HG02970 (cell line): ENCODE measurements at regions not wholly inside any gene's neighbourhood (a gene's known extent, or its start where the extent isn't known, plus 50 kb on each side); places are given as distances from the start of the nearest gene placed in this dataset.
"Not testable (repeated sequence)": the region's sequence is repeated elsewhere in the genome, so short reads cannot be mapped to it uniquely, and the experiment has no call there.

ENCODE experiments used
- ATAC-seq: cut with Tn5 transposase; IDR thresholded peaks from one replicate; pipeline ENCODE4 v1.9.1; 2021; ENCODE audit warnings: mild to moderate bottlenecking, moderate library complexity, moderate number of reproducible peaks; ENCODE audit not compliant: unreplicated experiment, low FRiP score

DNA sequence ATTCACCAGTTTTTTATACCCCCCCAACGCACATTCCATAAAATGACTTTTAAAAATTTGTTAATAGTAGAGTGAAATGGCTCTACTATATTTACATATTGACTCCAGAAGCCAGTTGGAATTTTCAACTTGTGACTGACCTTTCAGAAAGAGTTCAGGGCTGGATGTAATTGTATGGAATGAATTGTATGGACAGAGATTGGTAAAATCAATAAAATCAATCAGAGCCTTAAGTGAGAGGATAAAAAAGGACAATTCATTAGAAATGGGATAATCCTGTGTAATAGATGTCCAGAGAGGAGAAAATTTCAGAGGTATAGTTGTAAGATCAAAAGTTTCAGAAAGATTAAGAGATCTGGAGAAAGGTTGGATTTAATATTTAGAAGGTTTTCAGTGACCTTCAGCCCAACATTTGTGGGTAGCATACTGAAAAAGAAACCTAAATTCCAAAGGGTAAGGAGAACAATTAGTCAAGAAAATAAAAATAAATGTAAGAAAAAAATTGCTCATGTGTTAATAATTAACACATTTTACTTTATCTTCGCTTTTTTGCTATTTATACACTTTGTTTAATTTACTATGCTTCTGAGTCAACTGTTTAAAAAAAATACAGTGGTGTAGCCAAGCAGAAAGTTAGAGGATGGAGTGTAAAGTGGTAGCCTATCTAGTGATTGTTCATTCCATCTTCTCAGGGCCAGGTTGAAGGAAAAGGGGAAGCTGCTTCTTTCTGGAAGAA, 385.4 kb upstream of the TMEFF2 start:
- no peak for ATAC-seq

DNA sequence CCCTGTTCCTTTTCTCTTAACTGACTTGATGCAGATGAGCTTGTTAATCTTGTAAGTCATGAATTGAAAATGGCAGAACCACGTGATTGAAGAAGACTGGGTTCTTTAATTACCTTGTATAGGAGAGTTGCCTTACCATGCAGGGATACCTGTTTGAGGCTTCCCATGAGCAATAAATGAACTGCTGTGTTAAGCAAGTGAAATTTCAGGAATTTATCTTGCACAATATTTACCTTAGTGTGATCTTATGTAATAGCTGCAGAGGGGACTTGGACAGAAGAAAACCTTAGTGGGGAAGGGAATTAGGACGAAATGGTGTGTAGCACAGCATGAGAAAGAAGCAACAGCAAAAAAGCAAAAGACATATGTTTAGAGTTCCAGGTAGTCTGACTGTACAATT, 384.0 kb upstream of the TMEFF2 start:
- no peak for ATAC-seq

DNA sequence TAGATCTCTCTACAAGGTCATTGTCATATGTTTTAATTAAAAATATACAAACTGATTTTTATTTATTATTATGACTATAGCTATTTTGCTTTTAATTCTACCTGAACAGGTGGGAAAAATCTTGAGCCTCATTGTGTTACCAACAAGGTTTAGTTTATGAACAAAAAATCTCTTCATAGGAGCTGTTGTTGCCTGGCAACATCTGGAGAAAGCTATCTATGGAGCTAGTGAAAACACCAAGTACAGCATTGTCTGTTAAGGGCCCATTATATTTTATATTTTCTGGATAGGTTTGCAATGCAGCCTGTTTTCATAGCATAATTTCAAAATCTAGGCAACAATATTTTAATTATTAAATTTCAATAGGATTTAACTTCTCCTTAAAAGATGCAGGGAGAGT, 383.0 kb upstream of the TMEFF2 start:
- no peak for ATAC-seq

DNA sequence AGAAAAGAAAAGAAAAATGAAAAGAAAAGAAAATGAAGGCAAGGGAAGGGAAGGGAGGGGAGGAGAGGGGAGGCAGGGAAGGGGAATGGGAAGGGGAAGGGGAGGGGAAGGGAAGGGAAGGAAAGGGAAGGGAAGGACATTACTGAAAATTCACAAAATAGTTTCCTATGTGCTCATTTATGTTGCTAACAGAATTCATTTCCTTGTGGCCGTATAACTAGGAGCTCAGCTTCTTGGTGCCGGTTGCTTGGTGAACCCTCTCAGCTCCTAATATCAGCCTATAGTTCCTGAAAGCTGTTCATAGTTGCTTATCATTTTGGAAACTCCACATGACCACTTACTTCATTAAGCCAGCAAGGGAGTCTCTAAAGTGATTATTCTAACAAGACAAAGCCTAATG, 379.8 kb upstream of the TMEFF2 start:
- no peak for ATAC-seq

DNA sequence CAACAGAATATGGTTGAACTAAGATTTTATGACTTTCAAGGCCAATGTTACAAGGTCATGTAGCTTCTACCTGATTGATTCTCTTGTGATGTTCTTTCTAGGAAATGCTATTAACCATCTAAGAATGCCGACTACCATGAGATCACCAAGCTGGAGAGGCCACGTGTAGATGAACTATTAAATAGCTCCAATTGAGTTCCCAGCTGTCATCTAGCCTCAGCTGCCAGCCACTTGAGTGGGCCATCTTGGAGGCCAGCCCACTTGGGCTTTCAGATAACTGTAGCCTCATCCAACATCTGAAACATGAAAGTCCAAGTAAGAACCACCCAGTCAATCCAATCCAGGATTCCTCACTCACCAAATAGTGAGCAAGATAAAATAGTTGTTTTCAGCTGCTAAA, 376.9 kb upstream of the TMEFF2 start:
- ATAC-seq, result no peak

DNA sequence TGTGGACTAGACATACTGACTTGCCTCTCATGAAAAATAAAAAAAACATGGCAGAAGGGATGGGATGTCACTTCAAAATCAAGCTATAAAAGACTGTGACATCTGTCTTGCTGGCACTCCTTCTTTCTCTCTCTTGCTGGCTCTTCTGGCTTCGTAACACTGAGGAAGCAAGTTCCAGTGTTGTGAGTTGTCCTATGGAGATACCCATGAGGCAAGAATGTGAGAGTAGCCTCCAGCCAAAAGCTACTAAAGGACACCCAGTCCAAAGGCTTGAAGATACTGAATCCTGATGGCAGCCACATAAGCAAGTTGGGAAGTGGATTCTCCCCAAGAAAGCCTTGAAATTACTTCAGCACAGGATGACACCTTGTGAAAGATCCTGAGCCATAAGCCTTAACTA, 376.1 kb upstream of the TMEFF2 start:
- ATAC-seq, result no peak

DNA sequence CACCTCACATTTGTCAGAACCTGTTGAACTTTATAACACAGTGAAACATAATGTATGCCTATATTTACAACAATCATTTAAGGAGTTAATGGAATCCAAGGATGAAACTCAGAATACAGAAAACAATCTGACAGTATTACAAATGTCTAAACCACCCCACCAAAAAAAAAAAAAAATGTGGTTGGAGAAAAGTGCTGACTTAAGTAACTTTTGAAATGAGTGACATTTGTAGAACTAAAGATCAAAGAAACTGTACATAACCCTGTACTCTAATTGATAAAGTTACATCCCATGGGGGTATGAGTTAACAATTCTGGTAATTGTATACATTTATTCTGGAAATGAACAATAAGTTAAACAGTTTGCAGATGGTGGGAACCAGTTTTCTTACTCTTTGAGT, 372.1 kb upstream of the TMEFF2 start:
- no peak for ATAC-seq

DNA sequence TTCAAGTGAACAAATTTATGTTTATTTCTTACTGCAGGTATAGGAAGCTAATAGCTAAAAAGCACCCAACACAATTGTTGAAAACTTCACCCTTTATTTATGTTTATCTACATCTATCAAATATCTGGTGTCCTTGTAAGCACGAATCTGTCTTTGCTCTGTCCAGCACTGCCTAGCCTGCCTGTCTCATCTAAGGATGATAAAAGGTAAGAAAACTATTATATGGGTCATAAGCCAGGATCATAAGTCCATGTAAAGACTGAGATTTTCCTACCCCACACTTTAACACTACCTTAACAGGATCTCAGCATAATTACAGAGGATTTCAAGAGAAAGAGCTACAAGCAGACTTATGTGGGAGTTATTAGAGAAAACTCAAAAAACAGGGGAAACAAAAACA, 365.6 kb upstream of the TMEFF2 start:
- ATAC-seq, result no peak

DNA sequence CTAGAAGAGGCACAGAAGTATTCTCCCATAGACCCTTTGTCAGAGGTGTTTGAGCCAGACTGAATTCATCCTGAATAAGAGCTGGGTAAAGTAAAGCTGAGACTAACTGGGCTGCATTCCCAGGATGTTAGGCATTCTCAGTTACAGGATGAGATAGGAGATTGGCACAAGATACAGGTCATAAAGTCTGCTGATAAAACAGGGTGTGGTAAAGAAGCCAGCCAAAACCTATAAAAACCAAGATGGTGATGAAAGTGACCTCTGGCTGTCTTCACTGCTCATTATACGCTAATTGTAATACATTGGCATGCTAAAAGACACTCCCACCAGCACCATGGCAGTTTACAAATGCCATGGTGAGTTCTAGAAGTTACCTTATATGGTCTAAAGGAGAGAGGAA, 364.9 kb upstream of the TMEFF2 start:
- no peak for ATAC-seq

DNA sequence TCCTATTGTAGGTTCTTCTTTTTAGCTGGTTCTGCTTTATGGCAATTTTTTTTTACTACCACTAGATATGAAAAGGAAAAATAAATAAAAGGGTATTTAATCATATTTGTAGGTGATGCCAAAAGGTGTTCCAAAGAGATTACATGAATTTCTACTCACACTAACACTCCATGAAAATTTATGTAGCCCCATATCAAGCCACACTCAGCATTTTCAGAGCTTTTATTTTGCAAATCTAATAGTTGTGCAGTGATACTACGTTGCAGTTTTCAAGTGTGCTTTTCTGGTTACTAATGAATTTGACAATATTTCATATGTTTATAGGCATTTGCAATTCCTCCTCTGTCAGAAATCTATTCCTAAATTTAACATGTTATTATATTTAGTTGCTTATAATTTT, 363.9 kb upstream of the TMEFF2 start:
- ATAC-seq, result no peak

DNA sequence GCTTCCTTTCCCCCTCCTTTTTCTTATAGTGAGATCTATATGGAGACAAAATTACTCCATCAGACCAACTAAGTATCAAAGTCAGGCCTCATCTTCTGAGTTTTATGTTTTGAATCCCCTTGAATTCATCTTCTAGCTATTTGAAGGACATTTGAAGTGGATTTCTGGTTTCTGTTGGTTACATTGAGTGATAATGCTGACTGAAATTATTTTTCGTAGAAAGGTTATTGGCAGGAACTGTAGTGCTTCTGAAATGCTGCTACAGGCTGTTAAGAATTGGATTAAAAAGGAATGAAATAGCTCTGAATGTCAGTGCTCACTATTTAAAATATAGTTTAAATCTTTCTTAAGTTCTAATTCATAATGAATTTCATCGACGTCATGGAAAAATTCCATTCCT, 361.0 kb upstream of the TMEFF2 start:
- no peak for ATAC-seq

DNA sequence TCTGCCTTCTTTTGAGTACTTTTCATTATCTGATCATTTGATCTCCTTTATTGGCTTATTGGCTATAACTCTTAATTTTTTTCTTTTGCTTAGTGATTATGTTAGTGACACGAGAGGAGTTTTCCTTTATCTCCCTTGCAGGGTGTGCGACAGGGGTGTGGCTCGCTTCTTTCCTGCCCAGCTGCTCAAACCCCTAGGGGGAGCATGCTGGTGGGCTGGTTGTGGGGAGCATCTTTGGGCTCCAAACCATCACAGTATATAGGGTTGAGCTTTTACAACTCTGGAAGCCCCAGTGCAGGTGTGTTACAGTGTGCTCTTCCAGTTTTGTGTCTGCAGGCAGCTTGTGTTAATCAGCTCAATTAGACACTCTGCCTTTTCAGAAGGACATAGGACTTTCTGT, 357.0 kb upstream of the TMEFF2 start:
- ATAC-seq, result no peak

DNA sequence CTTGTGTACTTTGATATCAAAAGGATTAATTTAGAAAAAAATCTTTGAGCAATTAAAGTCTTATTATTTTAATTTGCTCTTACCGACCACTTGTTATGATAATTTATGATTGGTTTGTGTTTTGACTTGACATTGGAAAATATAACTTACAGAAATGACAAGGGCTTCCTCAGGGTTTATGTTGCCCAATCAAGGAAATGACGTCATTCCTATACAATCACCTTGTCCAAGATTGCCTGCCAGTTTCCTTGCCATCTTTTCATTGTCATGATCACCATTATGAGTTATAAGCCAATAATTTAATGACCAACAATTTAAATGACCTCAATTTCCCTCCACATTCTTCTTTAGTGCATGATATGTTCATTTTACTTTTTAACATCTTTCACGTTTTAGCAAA, 351.8 kb upstream of the TMEFF2 start:
- ATAC-seq, result no peak

DNA sequence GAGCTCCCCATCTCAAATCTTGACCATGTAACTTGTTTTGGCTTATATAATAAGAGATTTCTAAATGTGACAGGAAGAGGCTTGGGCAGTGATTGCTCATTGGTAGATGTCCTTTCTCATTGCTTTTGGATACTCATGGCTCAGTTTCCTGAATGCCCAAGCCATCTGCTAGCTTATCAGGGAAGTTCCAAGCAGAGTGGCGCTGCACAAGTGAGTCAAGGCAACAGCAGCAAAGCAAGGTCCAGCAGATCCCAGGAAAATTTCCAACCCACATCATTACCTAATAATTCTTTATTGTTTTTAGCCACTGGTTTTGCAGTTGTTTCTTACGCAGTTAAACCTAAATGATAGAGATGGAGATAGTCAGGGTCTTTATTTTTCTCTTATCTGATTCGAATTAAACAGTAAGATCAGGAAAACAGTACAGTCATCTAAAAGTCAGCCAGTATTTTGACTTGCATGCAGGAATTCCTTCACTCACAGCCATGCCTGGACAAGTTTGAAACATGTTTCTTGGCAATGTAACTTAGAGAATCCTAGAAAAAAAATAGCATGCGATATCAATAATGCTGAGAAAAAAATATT, 349.7 kb upstream of the TMEFF2 start:
- ATAC-seq, result no peak

DNA sequence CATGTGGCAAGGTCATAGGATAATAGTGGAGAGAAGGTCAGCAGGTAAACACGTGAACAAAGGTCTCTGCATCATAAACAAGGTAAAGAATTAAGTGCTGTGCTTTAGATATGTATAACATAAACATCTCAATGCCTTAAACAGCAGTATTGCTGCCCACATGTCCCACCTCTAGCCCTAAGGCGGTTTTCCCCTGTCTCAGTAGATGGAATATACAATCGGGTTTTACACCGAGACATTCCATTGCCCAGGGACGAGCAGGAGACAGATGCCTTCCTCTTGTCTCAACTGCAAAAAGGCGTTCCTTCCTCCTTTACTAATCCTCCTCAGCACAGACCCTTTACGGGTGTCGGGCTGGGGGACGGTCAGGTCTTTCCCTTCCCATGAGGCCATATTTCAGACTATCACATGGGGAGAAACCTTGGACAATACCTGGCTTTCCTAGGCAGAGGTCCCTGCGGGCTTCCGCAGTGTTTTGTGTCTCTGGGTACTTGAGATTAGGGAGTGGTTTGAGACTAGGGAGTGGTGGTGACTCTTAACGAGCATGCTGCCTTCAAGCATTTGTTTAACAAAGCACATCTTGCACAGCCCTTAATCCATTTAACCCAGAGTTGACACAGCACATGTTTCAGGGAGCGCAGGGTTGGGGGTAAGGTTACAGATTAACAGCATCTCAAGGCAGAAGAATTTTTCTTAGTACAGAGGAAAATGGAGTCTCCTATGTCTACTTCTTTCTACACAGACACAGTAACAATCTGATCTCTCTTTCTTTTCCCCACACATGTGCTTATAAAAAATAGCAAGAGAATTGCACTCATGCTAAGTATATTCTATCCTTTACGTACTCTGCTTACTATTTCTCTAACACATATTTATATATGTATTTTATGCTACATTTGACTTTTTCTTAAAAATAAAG, 347.7 kb upstream of the TMEFF2 start:
- ATAC-seq, result not testable (repeated sequence)

DNA sequence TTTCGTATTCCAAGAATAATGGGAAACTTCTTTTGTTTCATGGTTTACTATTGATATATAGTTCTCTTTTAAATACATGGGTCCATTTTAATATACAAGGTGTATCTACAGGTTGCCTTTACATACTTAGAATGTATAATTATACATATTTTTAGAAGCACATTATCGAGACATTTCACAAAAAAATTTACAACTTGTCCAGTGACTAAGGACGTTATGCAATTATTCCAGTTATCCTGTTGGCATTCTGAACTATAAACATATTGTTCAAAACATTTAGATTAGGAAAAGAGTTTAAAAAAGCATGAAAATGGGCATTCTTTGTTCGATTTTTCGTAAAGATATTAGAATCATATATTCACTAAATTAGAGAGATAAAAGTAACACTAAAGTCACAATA, 344.6 kb upstream of the TMEFF2 start:
- ATAC-seq, result no peak

DNA sequence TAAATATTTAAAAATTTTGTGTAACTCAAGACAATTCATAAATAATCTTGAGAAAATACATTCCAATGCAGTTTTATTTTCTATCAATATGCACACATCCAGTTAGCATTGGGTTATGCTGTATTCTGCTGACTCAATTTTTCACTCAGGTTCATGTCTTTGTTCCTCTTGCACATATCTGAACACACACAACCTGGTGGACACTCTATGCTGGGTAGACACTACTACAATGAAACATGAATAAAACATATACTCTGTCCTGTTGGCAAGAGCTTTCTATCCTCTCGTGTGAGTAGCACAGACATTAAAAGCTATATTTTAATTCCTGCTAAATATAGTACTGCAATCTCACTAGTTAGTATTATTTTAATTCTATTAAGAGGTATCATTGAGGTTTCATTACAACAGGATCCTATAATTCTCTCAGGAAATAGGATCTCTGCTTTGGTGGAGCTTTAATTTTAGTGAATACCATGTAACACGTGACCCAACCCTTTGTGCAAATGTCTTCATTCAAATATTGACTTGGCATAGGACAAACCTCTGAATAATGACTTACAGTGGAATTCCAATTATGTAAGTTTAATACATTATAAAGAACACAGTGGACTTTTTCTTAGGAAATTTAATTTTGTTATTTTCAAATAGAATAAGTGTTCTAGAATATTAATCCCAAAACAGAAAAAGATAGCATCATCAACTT, 342.3 kb upstream of the TMEFF2 start:
- no peak for ATAC-seq

DNA sequence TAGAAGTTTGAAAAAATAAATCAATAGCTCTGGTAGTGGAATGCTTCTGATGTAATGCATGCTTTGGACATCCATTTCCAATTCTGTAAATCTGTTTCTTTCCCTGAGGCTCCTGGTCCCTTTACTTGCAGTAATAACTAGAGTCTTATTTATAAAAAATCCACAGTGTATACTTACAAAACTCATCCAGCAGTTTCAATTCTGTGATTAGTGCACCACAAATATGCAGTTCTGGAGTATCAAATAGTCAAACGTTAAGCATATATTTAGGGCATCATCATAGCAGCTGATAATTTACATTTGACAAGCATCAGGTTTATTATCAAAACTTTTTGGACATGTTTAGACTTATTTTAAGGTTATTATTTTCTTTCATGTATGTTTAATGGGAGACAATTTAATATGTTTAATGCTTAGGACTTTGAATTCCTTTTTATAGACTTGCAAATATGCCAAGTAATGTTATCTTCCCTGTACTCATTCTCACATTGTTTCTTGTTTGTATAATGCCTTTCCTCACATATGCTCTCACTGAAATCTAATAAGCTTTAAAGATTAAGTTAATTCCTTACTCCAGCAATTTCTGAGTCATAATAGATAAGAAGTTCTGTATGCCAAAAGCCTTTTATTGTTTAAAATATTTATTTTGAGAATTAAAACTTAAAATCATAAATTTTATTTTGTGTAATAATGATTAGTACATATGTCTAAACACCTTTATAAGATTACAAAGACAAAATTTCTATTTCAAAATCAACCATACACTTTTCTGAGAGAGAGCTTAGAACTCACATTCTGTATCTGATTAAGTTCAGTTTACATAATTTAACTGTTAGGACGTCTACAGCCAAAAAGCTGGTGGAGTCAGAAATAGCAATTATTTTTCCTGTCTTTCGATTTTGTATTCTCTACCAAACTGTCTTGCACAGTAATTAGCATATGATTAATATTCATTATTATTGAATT, 341.5 kb upstream of the TMEFF2 start:
- no peak for ATAC-seq

DNA sequence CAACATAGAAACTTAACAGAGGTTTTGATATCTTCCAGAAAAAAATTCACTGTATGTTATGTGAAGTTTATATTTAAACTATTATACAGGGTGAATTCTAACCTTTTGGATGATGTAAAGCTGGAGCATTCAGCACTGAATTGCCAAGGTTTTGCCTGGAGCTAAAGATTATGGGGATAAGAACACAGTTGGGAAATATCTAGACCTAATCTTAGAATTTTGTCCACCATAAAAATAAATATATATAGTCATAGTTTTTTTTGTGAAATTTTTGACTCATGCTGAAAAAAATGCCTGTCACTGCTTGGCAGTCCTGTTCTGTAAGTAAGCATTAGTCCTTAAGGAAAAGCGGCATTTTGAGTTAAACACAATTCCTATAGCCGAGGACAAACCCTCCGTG, 339.3 kb upstream of the TMEFF2 start:
- ATAC-seq, result no peak
